ENCODE measurements at regions not wholly inside any gene's neighbourhood (a gene's known extent, or its start where the extent isn't known, plus 50 kb on each side); places are given as distances from the start of the nearest gene placed in this dataset.

DNA sequence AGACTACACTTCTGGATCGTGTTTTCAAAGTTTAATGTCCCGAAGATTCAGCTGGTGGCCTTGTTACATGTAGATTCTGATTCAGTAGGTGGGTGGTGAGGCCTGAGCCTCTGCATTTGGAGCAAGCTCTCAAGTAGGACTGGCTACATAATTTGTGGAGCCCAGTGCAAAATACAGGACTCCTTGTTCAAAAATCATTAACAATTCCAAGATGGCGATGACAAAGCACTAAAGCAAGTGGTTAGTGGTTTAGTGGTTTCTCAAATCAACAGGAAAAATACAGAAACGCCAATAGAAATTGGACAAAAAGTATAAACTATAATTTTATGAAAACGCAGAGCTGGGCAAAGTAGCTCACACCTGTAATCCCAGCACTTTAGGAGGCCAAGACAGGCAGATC, 133.7 kb upstream of the STMND1 start:
- no peak overlapping the region for H3K27ac ChIP-seq
- intact Hi-C loops (cut with DNase I), result no loop called here
- no peak overlapping the region for H3K4me3 ChIP-seq
- H3K4me1 ChIP-seq, result peaks cover 7% of the 10 kb centered on the region
- H3K9me3 ChIP-seq, result no peaks in the 10 kb centered on the region
- DNase-seq, result no peak
- no peak for TF ChIP-seq CTCF (IDR thresholded peaks at IDR 0.05)
- no peak for ATAC-seq
- H3K36me3 ChIP-seq, result no peaks in the 10 kb centered on the region
- no peaks in the 10 kb centered on the region for H3K27me3 ChIP-seq (ENCODE audit: low read depth)

GRCh38 chr6:16967470-16967817, 134.4 kb upstream of the STMND1 start:
- intact Hi-C loops (cut with DNase I), result no loop called here
- H3K27me3 ChIP-seq (ENCODE audit: low read depth), result no peaks in the 10 kb centered on the region
- no peaks in the 10 kb centered on the region for H3K36me3 ChIP-seq
- H3K9me3 ChIP-seq, result no peaks in the 10 kb centered on the region
- H3K4me3 ChIP-seq, result no peak overlapping the region
- H3K4me1 ChIP-seq, result peaks cover 7% of the 10 kb centered on the region
- no peak for TF ChIP-seq CTCF (IDR thresholded peaks at IDR 0.05)
- ATAC-seq (no peak), DNase-seq (no peak)
- H3K27ac ChIP-seq, result no peak overlapping the region

GRCh38 chr6:16966791-16967469, 134.9 kb upstream of the STMND1 start:
- H3K36me3 ChIP-seq, result no peaks in the 10 kb centered on the region
- ATAC-seq (no peak), DNase-seq (no peak)
- no peak for TF ChIP-seq CTCF (IDR thresholded peaks at IDR 0.05)
- no peaks in the 10 kb centered on the region for H3K9me3 ChIP-seq
- intact Hi-C loops (cut with DNase I), result no loop called here
- H3K27ac ChIP-seq, result no peak overlapping the region
- peaks cover 7% of the 10 kb centered on the region for H3K4me1 ChIP-seq
- no peaks in the 10 kb centered on the region for H3K27me3 ChIP-seq (ENCODE audit: low read depth)
- no peak overlapping the region for H3K4me3 ChIP-seq

DNA sequence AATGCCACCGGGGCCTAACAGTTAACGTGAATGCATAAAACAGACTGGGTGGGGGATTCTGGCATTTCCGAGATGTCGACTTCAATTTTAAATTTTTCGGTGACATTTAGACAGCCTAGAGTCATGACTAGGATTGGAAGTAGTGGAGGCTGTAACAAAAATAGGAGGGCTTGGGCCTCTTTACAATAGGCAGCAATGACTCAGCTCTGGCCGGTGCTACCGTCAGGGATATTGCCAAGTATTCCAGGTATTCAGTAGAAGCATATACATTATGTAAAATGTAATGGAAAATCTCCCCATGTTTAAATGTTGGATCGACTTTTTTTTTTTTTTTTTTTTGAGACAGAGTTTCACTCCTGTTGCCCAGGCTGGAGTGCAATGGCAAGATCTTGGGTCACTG, 136.2 kb upstream of the STMND1 start:
- Histone ChIP-seq H3K4me3 (no peak overlapping the region), H3K4me1 (peaks cover 7% of the 10 kb centered on the region), H3K36me3 (no peaks in the 10 kb centered on the region), H3K9me3 (no peaks in the 10 kb centered on the region), H3K27ac (no peak overlapping the region), H3K27me3 (ENCODE audit: low read depth) (no peaks in the 10 kb centered on the region)
- no peak for DNase-seq
- intact Hi-C loops (cut with DNase I), result no loop called here
- no peak for ATAC-seq
- TF ChIP-seq CTCF (IDR thresholded peaks at IDR 0.05), result no peak

DNA sequence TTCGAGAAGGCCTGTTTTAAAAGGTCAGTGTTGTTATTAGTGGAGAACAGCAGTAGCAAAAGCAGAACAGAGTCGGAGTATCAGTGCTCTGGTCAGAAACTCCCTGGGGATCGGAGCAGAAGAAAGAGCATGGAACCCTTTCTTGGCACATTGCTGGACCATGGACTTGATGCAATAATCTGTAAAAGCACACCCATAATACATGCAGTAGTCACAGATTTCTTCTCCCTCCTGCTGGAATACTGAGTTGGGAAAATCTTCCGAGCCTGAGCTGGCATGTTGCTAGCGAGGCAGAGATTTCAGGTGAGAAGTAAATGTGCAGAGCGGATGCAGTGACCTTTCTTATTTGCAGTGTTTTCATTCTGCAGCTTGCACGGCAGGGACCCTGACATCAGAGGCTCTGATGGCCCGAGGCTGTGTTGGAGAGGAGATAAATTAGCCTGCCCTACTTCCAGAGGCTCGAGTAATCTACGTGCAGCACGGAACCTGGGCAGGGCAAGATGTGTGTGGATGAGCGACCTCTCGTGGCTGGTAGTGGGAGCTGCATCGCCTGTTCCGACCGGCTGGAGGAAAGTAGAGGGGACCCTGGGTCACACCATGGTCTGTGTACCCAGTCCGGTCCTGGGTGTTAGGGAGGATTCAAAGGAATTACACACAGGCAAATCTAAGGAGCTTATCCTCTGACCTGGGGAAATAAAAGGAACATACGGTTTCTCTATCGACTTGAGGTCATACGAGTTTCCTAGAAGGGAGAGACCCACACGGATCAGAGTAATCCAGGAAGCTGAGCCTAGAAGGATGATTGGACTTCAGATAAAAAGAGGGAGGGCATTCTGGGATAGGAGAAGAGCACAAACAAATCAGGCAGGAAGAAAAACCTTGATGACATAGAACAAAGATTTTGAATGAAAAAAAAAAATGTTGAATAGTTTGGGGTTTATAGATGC, 137.0 kb upstream of the STMND1 start:
- Histone ChIP-seq H3K9me3 (no peaks in the 10 kb centered on the region), H3K4me3 (no peak overlapping the region), H3K36me3 (no peaks in the 10 kb centered on the region), H3K27me3 (ENCODE audit: low read depth) (no peaks in the 10 kb centered on the region), H3K4me1 (peaks cover 7% of the 10 kb centered on the region), H3K27ac (no peak overlapping the region)
- intact Hi-C loops (cut with DNase I), result no loop called here
- peak; percentile 87 for TF ChIP-seq CTCF (IDR thresholded peaks at IDR 0.05)
- ATAC-seq (peak; percentile 95), DNase-seq (peak; percentile 80)

All from lower lobe of right lung (tissue), 2 donors.